Fibroblast of the aortic adventitia (primary cell): ENCODE measurements at regions not wholly inside any gene's neighbourhood (a gene's known extent, or its start where the extent isn't known, plus 50 kb on each side); places are given as distances from the start of the nearest gene placed in this dataset.

Experiments
- DNase-seq: peaks from one replicate; pipeline ENCODE4 v3.0.0-alpha.2; 2010; ENCODE audit warnings: low read depth
- H3K4me3 ChIP-seq: 2 replicates; pipeline ENCODE4 v1.5.1; 2011; ENCODE audit warnings: low read depth, mild to moderate bottlenecking, control low read depth, low read length, moderate library complexity
- CTCF ChIP-seq: IDR thresholded peaks from 2 replicates; pipeline ENCODE4 v1.5.1; 2011; ENCODE audit warnings: mild to moderate bottlenecking, low read length, control low read depth, inconsistent platforms; ENCODE audit not compliant: insufficient read depth

- no peak for TF ChIP-seq CTCF
- no peak overlapping the region for H3K4me3 ChIP-seq
- no peak for DNase-seq
Measured at GRCh38 chr5:130455175-130455574, 550.9 kb downstream of the CHSY3 start.

GRCh38 chr5:130452744-130453143 lies 548.5 kb downstream of the CHSY3 start:
- no peak for TF ChIP-seq CTCF
- no peak overlapping the region for H3K4me3 ChIP-seq
- no peak for DNase-seq

GRCh38 chr5:130436430-130436829 lies 532.2 kb downstream of the CHSY3 start:
- H3K4me3 ChIP-seq = no peak overlapping the region
- TF ChIP-seq CTCF = no peak
- no peak for DNase-seq

- no peak for TF ChIP-seq CTCF
- no peak overlapping the region for H3K4me3 ChIP-seq
Measured at GRCh38 chr5:130427222-130427955, 523.1 kb downstream of the CHSY3 start.

GRCh38 chr5:130425424-130425823 lies 521.2 kb downstream of the CHSY3 start:
- TF ChIP-seq CTCF = no peak
- no peak for DNase-seq

More at GRCh38 chr5:130427222-130427955, 523.1 kb downstream of the CHSY3 start:
- DNase-seq = no peak

GRCh38 chr5:130424341-130424740 lies 520.1 kb downstream of the CHSY3 start:
- no peak for TF ChIP-seq CTCF
- H3K4me3 ChIP-seq = no peak overlapping the region
- DNase-seq = no peak

More at GRCh38 chr5:130425424-130425823, 521.2 kb downstream of the CHSY3 start:
- H3K4me3 ChIP-seq = no peak overlapping the region

GRCh38 chr5:130402906-130403305 lies 498.6 kb downstream of the CHSY3 start:
- no peak for DNase-seq
- no peak for TF ChIP-seq CTCF
- H3K4me3 ChIP-seq = no peak overlapping the region
